NCI-H748 (cell line): ENCODE measurements at regions not wholly inside any gene's neighbourhood (a gene's known extent, or its start where the extent isn't known, plus 50 kb on each side); places are given as distances from the start of the nearest gene placed in this dataset.
A peak's percentile ranks its signal among the peaks of the same experiment; 100 is the strongest.

Source experiments
- DNase-seq: peaks from one replicate; lab custom pipeline; 2025; ENCODE audit not compliant: unreplicated experiment; lab: John Stamatoyannopoulos, UW

DNA sequence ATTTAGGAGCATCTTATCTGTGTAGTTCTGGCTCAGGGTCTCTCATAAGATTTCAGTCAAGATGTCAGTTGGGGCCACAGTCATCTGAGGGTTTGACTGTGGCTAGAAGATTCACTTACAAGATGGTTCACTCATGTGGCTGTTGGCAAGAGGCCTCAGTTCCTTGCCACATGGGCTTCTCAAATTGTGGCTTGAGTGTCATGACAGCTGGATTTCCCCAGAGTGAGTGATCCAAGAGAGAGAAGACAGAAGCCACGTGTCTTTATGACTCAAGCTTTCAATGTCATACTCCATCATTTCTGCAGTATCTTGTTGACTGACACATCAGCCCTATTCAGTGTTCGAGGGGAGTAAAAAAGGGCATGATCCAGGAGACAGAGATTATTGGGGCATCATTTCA, 131.3 kb upstream of the AP1S2 start:
- DNase-seq = no peak

DNA sequence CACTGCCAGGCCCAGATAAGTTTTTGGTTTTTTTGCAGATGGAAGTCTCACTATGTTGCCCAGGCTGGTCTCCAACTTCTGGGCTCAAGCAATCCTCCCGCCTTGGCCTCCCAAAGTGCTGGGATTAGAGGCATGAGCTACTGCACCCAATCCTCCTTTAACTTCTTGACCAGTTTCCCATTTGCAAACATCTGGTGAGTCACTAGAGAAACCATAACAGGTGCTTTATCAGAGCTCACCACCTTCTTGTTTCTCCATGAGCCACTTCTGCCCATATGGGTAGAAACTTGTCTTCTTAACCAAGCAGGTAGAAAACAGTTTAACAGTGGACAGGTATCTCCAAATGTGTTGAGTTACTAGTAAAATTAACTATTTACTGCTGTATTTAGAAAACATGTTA, 128.4 kb upstream of the AP1S2 start:
- no peak for DNase-seq

DNA sequence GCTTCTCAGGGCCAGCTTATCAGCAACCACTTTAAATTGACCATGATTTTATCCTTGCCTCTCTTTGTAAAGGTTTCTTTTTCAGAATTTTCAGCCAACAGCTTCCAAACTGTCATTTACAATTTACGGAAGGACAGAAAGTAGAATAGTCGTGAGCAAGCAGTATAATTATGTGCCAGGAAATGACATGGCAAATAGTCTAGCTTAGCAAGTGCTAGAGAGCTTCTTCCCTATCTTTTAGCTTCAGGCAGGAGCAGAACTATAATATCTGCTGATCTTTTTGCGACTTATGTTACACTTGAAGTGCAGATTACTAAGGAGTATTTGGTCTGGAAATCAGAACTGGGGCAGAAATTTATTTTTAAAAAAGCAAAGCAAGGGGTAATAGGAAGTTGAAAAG, 123.0 kb upstream of the AP1S2 start:
- DNase-seq = no peak

DNA sequence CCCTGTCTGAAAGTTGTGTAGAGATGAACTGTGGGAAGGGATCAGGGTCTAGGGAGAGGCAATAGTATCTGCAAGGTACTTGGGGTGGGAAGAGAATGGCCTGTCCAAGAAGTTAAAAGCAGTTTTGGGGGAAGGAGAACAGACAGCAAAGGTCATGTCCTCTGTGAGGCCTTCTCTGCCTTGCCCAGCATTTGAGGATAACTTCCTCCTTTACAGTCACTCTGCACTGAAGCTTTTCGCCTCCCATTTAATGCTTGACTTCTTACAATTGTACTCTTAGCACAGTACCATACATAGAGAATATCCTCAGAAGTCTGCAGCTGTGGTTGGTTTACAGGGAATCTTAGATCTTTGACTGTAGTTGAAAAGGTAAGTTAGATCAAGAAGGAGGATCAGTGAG, 121.8 kb upstream of the AP1S2 start:
- no peak for DNase-seq

DNA sequence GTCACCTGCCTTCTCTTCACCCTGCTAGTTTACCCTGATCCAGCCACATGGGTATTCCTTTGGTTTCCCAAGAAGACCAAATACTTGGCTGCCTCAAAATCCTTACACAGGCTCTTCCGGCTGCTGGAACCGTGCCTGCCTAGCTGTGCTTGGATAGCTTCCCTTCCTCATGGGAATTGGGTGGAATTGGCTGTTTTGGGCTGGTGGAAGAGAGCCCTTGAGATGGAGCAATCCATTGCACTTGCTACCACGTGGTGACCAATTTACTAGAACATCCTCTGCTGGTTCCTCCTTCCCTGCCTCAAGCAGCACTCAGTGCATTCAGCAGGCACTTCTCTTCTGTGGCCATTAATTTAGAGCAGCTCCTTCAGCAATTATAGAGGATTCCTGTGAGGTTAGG, 119.3 kb upstream of the AP1S2 start:
- DNase-seq = no peak

DNA sequence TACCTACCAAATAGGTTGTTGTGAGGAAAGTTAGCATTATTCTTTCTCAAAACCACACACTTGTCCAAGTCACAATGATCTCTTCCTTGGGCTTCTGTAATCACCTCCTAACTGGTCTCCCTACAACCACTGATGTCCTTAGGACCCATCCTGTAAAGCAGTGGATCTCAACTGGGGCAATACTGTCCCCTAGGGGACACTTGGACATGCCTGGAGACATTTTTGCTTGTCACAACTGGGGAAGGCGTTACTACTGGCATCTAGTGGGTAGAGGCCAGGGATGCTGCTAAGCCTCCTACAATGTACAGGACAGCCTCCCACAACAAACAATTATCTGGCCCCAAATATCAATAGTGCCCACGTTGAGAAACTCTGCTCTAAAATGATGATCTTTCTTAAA, 118.7 kb upstream of the AP1S2 start:
- DNase-seq = peak; percentile 0

DNA sequence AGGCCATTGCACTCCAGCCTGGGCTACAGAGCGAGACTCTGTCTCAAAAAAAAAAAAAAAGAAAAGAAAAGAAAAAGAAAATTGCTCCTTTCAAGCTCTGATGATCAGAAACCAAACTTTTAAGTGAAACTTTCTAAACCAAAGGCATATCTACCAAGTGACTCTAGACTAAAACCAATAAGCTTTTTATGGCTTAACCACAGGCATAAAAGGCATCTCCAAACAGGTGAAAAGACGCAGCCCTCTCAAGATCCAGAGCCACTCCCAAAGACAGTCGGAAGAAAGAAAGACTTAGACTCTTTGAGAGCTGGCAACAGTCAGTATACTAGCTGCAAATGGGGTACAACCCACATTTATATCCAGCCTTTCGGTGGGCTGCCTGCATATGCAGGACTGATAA, 117.1 kb upstream of the AP1S2 start:
- DNase-seq = no peak

DNA sequence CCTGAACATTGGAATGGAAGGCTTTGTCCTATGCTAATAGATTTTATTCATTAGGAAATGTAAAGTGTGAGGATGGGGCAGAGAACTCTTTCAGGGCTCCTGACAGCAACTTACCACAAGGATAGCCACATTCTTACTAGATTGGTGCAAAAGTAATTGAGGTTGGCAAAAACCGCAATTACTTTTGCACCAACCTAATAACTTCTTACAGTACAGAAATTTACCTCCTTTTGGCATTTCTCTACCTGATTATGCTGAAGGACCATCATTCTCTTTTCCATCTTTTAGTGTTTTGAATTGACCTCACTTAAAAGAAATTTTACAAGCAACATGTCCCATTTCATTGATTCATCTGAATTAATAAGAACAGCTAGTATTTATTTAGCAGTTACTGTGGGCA, 109.2 kb upstream of the AP1S2 start:
- no peak for DNase-seq

DNA sequence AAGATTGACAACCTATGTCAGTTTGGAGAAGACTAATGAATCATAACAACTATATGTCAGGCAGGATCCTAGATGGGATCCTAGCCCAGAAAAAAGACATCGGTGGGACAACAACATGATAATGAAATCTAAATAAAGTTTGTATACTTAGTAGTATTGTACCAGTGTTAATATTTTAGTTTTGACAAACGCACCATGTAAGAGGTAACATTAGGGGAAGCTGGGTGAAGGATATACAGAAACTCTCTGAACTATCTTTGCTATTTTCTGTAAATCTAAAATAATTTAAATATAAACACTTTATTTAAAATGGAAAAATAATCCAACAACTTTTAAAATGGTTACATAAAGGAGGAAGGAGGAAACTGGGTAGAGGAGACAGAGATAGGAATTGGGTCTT, 105.6 kb upstream of the AP1S2 start:
- no peak for DNase-seq

DNA sequence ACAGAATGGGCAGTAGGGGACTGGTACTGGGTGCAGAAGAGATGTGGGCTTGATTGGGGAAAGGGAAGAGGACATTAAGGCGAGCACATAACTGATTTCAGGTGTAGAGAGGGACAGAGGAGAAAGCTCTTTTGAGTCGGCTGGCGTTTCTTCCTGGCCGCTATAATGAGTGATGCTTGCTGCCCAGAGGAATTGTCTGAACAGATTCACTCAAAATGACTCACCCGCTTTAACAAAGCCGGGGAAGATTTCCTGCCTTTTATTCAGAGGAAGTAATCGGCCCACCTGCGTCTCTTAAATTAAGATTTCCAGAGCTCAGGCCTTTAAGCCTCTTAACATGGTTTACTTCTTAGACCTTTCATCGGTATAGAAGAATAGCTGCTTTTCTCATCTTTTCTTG, 102.1 kb upstream of the AP1S2 start:
- no peak for DNase-seq

DNA sequence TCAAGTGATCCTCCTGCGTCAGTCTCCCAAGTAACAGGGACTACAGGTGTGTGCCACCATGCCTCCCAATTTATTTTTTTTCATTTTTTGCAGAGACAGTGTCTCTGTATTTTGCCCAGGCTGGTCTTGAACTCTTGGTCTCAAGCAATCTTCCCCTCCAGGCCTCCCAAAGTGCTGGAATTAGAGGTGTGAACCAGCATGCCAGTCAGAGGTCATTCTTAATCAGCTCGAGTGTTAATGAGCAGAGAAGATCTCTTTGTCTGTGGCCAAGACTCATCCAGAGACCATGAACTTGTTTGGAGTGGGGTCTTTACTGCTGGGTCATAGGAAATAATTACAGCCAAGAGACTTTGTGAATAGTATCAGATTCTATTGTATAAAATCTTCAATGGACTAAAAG, 99.2 kb upstream of the AP1S2 start:
- no peak for DNase-seq

DNA sequence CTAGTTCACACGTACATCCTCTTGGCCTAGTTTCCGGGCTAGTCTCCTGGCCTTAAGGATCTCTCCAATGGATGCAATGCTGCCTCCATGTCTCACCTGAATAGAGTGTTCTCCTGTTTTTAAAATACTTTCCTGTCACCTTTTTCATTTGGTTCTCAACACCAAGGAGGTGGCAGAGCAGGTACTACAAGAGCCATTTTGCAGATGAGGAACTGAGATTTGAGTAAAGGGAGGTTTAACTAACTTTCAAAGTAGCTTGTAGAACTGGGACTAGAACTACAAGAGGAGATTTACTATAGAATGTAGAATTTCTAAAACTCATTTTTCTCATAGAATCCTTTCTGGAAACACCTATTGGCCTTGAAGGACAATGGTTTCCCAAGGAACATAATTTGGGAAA, 97.6 kb upstream of the AP1S2 start:
- DNase-seq = no peak

DNA sequence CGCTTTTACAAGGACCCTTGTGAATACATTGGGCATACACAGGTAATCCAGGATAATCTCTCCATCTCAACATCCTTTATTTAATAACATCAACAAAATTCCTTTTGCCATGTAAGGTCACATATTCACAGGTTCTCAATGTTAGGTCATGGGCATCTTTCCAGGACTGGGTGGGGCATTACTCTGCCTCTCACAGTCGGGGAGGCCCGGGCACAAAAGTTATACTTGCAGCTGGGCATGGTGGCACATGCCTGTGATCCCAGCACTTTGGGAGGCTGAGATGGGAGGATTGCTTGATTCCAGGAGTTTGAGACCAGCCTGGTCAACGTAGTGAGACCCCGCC, 93.7 kb upstream of the AP1S2 start:
- DNase-seq = no peak

DNA sequence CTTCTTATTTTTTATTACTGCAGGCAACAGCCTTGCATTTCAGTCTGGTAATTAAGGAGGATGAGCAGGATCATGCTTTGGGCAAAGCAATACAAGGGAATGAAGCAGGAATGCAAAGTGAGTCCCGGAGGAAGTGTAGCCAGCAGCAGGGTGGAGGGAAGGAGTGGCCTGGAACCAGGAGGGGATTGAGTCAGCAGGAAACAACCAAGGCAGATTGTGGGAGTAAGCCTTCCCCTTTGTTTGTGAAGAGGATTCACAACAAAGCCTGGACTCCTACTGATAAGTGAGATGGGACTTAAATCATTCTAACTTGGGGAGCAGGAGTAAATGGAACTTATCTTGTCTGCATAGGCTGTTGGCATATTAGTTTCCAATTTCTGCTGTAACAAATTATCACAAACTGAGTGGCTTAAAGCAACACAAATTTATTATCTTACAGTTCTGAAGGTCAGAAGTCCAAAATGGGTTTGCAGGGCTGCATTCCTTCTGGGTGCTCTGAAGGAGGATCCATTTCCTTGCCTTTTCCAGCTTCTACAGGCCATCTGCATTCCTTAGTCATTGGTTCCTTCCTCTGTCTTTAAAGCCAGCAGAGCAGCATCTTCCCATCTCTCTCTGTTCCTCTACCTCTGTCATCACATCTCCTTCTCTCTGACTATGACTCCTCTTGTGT, 93.2 kb upstream of the AP1S2 start:
- DNase-seq = no peak

DNA sequence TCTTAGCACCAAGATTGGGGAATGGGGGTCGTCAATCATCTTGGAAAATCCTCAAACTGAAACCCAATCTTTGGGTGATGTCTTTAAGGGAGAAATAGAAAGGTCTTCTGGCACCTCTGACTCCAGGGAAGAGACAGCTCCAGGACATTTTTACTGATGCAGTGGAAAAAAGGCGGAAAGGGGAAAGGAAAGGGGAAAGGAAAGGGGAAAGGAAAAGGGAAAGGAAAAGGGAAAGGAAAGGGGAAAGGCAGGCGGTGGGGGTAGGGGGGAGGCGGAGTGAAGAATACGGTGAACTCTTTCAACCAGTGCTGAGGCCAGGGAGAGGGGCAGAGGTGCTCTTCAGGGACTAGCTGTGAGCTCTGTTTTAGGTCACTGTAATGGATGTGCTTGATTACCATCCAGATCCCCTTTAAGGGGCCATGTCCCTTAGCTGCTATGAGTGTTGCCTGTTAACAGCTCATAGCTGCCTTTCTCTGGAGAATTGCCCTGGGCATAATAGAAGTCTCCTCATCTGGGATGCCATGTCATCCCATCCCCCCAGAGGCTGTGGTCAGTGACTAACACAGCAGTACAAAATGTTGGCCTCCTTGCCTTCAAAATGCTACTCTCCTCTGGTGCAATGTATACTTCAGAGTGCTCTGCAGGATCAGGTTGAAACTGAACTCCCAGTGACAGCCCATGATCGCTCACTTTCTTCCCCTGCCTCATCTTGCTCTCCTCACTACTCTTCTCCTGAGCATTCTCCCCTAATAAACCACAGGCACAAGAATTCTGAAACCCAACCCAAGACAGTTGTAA, 92.4 kb upstream of the AP1S2 start:
- DNase-seq = no peak

DNA sequence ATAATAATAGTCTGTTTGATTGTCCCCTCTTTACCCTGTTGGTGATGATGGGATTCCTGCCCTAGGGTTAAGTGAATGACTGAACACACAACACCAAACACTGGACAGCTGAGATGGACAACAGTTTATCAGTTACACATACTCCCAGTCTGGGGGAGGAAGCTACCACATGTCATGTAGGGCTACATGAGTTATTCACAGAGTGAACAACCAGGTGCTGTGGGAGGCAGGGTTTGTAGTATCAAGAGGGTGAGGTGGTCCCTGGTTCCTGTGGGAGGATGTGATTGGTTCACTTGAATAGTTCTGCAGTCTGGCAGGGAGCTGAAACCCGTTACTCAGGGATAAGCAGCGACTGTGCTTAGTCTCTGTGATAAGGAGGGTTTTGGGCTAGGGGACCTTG, 88.8 kb upstream of the AP1S2 start:
- DNase-seq = no peak

DNA sequence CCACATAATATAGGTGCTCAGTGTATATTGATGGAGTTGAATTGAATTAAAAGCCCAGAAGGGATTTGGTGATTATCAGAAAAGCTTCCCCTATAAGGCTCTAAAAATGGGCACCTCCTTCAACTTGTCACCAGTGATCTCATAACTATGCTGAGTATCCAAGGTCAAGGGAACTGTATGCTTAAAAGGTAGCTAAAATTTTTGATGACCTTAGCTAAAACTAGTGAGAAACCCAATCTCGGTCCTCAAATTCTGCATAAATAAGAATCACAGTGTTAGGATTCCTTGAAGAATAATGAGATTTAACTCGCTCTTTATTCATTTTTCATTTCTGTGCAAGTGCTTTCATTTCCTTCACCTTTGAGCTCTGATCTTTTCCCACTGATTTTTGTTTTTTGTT, 87.7 kb upstream of the AP1S2 start:
- DNase-seq = no peak

DNA sequence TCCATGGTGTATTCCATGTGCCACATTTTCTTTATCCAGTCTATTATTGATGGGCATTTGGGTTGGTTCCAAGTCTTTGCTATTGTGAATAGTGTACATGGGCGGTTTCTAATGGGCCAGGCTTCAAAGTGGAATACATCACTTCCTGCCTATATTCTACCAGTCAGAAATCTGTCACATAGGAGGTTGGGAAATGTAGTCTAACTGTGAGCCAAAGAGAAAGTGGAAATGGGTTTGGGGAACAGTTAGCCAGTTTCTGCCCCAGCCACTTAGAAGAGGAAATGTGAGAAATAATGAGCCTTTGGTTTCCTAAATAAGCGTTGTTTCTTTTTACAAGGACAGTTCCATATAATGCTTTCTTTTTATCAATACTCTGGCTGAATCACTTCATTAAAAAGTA, 85.1 kb upstream of the AP1S2 start:
- DNase-seq = no peak

DNA sequence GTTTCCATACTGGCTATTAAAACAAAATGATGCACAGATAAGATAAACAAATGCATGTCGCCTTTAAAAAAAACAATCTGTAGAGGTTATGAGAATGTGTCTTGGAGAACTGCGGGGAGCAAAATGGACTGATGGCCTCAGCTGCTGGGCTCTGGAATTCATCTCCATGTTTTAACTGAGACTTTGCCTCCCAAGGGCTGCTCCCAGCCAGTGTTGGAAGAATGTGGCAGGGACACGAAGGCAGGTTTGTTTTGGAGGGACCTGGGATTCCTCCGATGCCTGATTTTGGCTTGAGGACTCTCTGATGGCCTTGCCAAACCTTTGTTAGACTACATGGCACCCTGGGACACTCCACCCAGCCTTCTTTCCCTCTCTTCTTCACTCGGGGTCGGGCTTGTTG, 83.5 kb upstream of the AP1S2 start:
- no peak for DNase-seq

DNA sequence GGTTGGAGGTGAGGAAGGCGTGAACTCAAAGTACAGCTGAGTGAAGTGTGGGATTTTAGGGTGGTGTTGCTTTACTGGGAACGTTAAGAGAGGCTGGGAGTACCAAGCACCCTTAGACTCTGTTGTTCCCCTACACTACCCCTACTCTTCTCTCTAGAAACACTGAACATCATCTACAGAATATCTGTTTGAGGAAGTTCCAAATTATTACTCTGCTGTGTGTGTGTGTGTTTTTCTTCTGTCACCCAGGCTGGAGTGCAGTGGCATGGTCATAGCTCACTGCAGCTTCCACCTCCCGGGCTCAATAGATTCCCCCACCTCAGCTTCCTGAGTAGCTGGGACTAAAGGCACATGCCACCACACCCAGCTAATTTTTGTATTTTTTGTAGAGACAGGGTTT, 76.7 kb upstream of the AP1S2 start:
- DNase-seq = no peak

DNA sequence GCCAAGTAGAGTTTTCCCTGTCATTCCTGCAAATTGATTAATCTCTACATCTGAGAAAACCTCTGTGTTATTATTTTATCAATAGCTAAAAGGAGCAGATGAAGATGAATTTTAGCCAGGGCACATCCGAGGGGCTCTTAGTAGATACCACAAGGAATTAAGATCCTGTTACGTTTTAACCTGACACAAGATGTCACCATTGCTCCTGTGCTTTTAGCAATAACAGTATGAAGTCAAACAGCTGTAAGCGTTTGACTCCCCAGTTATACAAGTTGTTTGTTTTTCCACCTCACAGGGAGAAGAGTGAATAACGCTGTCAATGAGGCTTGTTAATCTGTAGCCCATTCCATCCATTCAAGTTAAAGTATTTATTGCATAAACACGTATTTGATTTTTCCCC, 76.0 kb upstream of the AP1S2 start:
- DNase-seq = peak; percentile 34

DNA sequence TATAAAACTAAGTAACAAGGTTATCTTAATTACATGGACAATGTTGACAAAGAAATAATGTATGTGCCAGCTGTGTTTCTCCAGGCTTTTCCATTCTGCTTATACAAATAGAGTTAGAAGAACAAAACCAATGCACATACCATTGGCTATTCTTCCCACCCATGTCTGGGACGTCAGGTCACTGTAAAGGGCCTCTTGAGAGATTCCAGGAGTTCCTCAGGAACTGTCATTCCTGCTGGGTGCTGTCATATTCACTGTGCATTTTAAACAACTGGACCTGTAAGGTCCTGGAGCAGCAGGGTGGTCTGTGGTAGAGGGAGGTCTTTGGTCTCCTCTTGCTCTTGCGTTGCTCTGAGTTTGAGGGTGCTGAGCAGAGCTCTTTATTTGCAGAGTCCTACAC, 74.6 kb upstream of the AP1S2 start:
- no peak for DNase-seq

DNA sequence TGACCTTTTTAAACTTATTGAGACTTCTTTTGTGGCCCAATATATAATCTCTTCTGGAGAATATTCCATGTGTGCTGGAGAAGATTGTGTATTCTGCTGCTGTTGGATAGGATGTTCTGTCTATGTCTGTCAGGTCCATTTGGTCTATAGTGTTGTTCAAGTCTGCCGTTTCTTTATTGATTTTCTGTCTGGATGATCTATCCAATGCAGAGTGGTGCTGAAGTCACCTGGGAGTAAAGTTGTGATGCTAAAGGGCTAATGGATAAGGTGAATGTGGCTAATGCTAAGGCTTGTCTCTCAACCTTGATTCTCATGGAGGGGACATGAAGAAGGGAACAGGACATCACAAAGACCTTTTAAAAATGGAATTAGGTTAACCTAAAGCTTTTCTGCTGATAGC, 72.0 kb upstream of the AP1S2 start:
- no peak for DNase-seq
